GM12891 (cell line): ENCODE measurements at regions not wholly inside any gene's neighbourhood (a gene's known extent, or its start where the extent isn't known, plus 50 kb on each side); places are given as distances from the start of the nearest gene placed in this dataset.

Source experiments
- POLR2A ChIP-seq: IDR thresholded peaks from 2 replicates; pipeline ENCODE4 v1.6.1; 2011; ENCODE audit warnings: low read depth, low read length, control low read depth
- POLR2AphosphoS5 ChIP-seq: IDR thresholded peaks from 2 replicates; pipeline ENCODE4 v1.6.1; 2011; ENCODE audit warnings: low read depth, low read length, control low read depth

- TF ChIP-seq POLR2A (no peak), POLR2AphosphoS5 (no peak)
Observed at GRCh38 chr2:39990335-39990900, 211.4 kb upstream of the THUMPD2 start.
